ENCODE measurements at regions not wholly inside any gene's neighbourhood (a gene's known extent, or its start where the extent isn't known, plus 50 kb on each side); places are given as distances from the start of the nearest gene placed in this dataset.
"Not testable (repeated sequence)": the region's sequence is repeated elsewhere in the genome, so short reads cannot be mapped to it uniquely, and the experiment has no call there.

GRCh38 chr12:9344541-9344940, 136.3 kb upstream of the PZP start:
- Histone ChIP-seq H3K27ac (ENCODE audit: low read depth, low read length) (no peak overlapping the region), H3K27me3 (ENCODE audit: insufficient read depth, low read length) (no peaks in the 10 kb centered on the region), H3K36me3 (ENCODE audit: insufficient read depth, low read length) (no peaks in the 10 kb centered on the region), H3K9me3 (ENCODE audit: insufficient read depth, low read depth, low read length) (no peaks in the 10 kb centered on the region), H3K4me1 (ENCODE audit: insufficient read depth, low read length) (no peaks in the 10 kb centered on the region), H3K4me3 (ENCODE audit: low read length) (no peak overlapping the region), H3K9ac (ENCODE audit: low read depth, low read length) (no peak overlapping the region)
- WGBS, result 89% methylated on average over 1 of the region's 2 CpGs

- H3K4me3 ChIP-seq (ENCODE audit: low read length), result no peak overlapping the region
- no peaks in the 10 kb centered on the region for H3K9me3 ChIP-seq (ENCODE audit: insufficient read depth, low read depth, low read length)
- no peaks in the 10 kb centered on the region for H3K27me3 ChIP-seq (ENCODE audit: insufficient read depth, low read length)
- no peaks in the 10 kb centered on the region for H3K4me1 ChIP-seq (ENCODE audit: insufficient read depth, low read length)
- no peak overlapping the region for H3K27ac ChIP-seq (ENCODE audit: low read depth, low read length)
- no peak overlapping the region for H3K9ac ChIP-seq (ENCODE audit: low read depth, low read length)
- H3K36me3 ChIP-seq (ENCODE audit: insufficient read depth, low read length), result no peaks in the 10 kb centered on the region
- 84% methylated on average over 3 of the region's 3 CpGs for WGBS
Measured at GRCh38 chr12:9343731-9344130, 135.5 kb upstream of the PZP start.

DNA sequence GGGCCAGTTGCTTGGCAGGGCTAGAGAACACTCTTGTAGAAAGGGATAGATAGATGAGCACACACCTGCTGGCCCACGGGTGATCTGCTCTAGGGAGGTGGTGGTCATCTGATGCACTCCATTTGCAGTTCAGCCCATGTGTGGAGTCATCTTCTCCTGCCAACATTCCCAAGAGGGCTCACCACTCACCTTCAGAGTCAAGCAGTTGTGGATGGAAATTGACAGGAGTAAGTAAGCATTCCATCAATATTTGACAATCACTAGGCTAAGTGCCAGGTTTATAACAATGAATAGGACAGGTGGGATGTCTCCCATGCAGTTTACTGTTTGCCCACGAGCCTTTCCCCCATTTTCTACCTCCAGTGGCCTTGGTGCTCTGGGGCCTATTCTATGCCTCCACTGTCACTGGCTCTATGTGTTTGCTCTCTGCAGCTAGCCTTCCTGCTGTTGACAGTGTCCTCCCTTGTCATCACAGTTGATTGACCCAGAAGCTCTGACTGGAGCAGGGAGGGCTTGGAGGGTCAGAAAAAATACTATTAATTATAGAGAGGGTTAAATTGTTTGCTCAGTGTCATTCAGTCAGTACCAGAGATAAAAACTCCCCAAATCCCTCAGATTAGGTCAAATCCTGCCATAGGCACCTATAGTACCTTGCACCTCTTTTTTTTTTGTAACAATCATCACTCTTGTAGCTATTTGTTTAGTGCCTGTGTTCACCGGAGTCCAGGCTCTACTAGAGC, 134.6 kb upstream of the PZP start:
- 92% methylated on average over 3 of the region's 3 CpGs for WGBS
- Histone ChIP-seq H3K9me3 (ENCODE audit: insufficient read depth, low read depth, low read length) (no peaks in the 10 kb centered on the region), H3K27ac (ENCODE audit: low read depth, low read length) (no peak overlapping the region), H3K4me1 (ENCODE audit: insufficient read depth, low read length) (no peaks in the 10 kb centered on the region), H3K9ac (ENCODE audit: low read depth, low read length) (no peak overlapping the region), H3K27me3 (ENCODE audit: insufficient read depth, low read length) (no peaks in the 10 kb centered on the region), H3K4me3 (ENCODE audit: low read length) (no peak overlapping the region), H3K36me3 (ENCODE audit: insufficient read depth, low read length) (no peaks in the 10 kb centered on the region)

- no peaks in the 10 kb centered on the region for H3K27me3 ChIP-seq (ENCODE audit: insufficient read depth, low read length)
- no peaks in the 10 kb centered on the region for H3K4me1 ChIP-seq (ENCODE audit: insufficient read depth, low read length)
- WGBS, result 94% methylated on average over 2 of the region's 2 CpGs
- no peak overlapping the region for H3K4me3 ChIP-seq (ENCODE audit: low read length)
- no peaks in the 10 kb centered on the region for H3K36me3 ChIP-seq (ENCODE audit: insufficient read depth, low read length)
- H3K9ac ChIP-seq (ENCODE audit: low read depth, low read length), result no peak overlapping the region
- H3K27ac ChIP-seq (ENCODE audit: low read depth, low read length), result no peak overlapping the region
- no peaks in the 10 kb centered on the region for H3K9me3 ChIP-seq (ENCODE audit: insufficient read depth, low read depth, low read length)
Measured at GRCh38 chr12:9341260-9341585, 133.0 kb upstream of the PZP start.

- Histone ChIP-seq H3K9ac (ENCODE audit: low read depth, low read length) (no peak overlapping the region), H3K36me3 (ENCODE audit: insufficient read depth, low read length) (no peaks in the 10 kb centered on the region), H3K9me3 (ENCODE audit: insufficient read depth, low read depth, low read length) (0 out of 2 replicates have a peak, but pooled peaks cover 4% of the 10 kb centered on the region), H3K4me1 (ENCODE audit: insufficient read depth, low read length) (no peaks in the 10 kb centered on the region), H3K4me3 (ENCODE audit: low read length) (no peak overlapping the region), H3K27me3 (ENCODE audit: insufficient read depth, low read length) (no peaks in the 10 kb centered on the region), H3K27ac (ENCODE audit: low read depth, low read length) (no peak overlapping the region)
- 84% methylated on average over 8 of the region's 8 CpGs for WGBS
Measured at GRCh38 chr12:9340422-9341259, 132.4 kb upstream of the PZP start.

GRCh38 chr12:9337656-9338055, 129.5 kb upstream of the PZP start:
- no peak overlapping the region for H3K4me3 ChIP-seq (ENCODE audit: low read length)
- H3K27ac ChIP-seq (ENCODE audit: low read depth, low read length), result no peak overlapping the region
- H3K9ac ChIP-seq (ENCODE audit: low read depth, low read length), result no peak overlapping the region
- H3K4me1 ChIP-seq (ENCODE audit: insufficient read depth, low read length), result no peaks in the 10 kb centered on the region
- H3K36me3 ChIP-seq (ENCODE audit: insufficient read depth, low read length), result no peaks in the 10 kb centered on the region
- H3K9me3 ChIP-seq (ENCODE audit: insufficient read depth, low read depth, low read length), result 0 out of 2 replicates have a peak, but pooled peaks cover 5% of the 10 kb centered on the region
- no peaks in the 10 kb centered on the region for H3K27me3 ChIP-seq (ENCODE audit: insufficient read depth, low read length)

GRCh38 chr12:9336375-9337011, 128.3 kb upstream of the PZP start:
- H3K9me3 ChIP-seq (ENCODE audit: insufficient read depth, low read depth, low read length); H3K9ac ChIP-seq (ENCODE audit: low read depth, low read length); H3K4me1 ChIP-seq (ENCODE audit: insufficient read depth, low read length); H3K27me3 ChIP-seq (ENCODE audit: insufficient read depth, low read length); H3K4me3 ChIP-seq (ENCODE audit: low read length); H3K36me3 ChIP-seq (ENCODE audit: insufficient read depth, low read length); H3K27ac ChIP-seq (ENCODE audit: low read depth, low read length): not testable (repeated sequence)
- 84% methylated on average over 7 of the region's 7 CpGs for WGBS

GRCh38 chr12:9335867-9336266, 127.7 kb upstream of the PZP start:
- 0 out of 2 replicates have a peak, but pooled peaks cover 5% of the 10 kb centered on the region for H3K9me3 ChIP-seq (ENCODE audit: insufficient read depth, low read depth, low read length)
- H3K4me1 ChIP-seq (ENCODE audit: insufficient read depth, low read length), result no peaks in the 10 kb centered on the region
- 74% methylated on average over 5 of the region's 5 CpGs for WGBS
- H3K36me3 ChIP-seq (ENCODE audit: insufficient read depth, low read length), result no peaks in the 10 kb centered on the region
- no peak overlapping the region for H3K4me3 ChIP-seq (ENCODE audit: low read length)
- no peak overlapping the region for H3K27ac ChIP-seq (ENCODE audit: low read depth, low read length)
- H3K9ac ChIP-seq (ENCODE audit: low read depth, low read length), result no peak overlapping the region
- no peaks in the 10 kb centered on the region for H3K27me3 ChIP-seq (ENCODE audit: insufficient read depth, low read length)

DNA sequence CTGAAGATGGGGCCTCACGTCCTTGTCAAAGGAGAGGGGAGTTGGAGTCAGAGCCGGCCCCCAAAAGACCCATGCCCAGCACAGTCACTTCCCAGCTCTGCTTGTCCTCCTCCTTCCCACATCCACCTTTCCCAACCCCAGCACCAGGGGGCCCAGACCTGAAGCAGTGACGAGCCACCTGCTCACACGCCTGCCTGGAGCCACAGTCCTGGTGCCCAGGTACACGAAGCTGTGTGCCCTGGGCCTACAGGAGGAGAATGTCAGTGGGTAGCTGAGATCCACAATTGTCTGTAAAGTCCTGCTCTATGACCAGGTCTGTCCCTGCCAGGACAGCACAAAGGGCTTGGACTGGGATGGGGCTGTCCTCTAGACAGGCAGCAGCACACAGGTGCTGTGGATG, 126.8 kb upstream of the PZP start:
- WGBS, result 87% methylated on average over 4 of the region's 5 CpGs

GRCh38 chr12:9334041-9334692, 126.0 kb upstream of the PZP start:
- Histone ChIP-seq H3K27me3 (ENCODE audit: insufficient read depth, low read length) (no peaks in the 10 kb centered on the region), H3K4me1 (ENCODE audit: insufficient read depth, low read length) (no peaks in the 10 kb centered on the region), H3K9ac (ENCODE audit: low read depth, low read length) (no peak overlapping the region), H3K27ac (ENCODE audit: low read depth, low read length) (no peak overlapping the region), H3K9me3 (ENCODE audit: insufficient read depth, low read depth, low read length) (0 out of 2 replicates have a peak, but pooled peaks cover 5% of the 10 kb centered on the region), H3K4me3 (ENCODE audit: low read length) (no peak overlapping the region), H3K36me3 (ENCODE audit: insufficient read depth, low read length) (no peaks in the 10 kb centered on the region)
- 92% methylated on average over 10 of the region's 12 CpGs for WGBS

More for the DNA sequence above, 126.8 kb upstream of the PZP start:
- no peak overlapping the region for H3K4me3 ChIP-seq (ENCODE audit: low read length)
- no peaks in the 10 kb centered on the region for H3K27me3 ChIP-seq (ENCODE audit: insufficient read depth, low read length)
- no peaks in the 10 kb centered on the region for H3K36me3 ChIP-seq (ENCODE audit: insufficient read depth, low read length)
- 0 out of 2 replicates have a peak, but pooled peaks cover 5% of the 10 kb centered on the region for H3K9me3 ChIP-seq (ENCODE audit: insufficient read depth, low read depth, low read length)
- H3K27ac ChIP-seq (ENCODE audit: low read depth, low read length), result no peak overlapping the region
- H3K9ac ChIP-seq (ENCODE audit: low read depth, low read length), result no peak overlapping the region
- H3K4me1 ChIP-seq (ENCODE audit: insufficient read depth, low read length), result no peaks in the 10 kb centered on the region

- WGBS, result 96% methylated on average over 4 of the region's 4 CpGs
- H3K27me3 ChIP-seq (ENCODE audit: insufficient read depth, low read length), result no peaks in the 10 kb centered on the region
- H3K9me3 ChIP-seq (ENCODE audit: insufficient read depth, low read depth, low read length), result 0 out of 2 replicates have a peak, but pooled peaks cover 5% of the 10 kb centered on the region
- H3K36me3 ChIP-seq (ENCODE audit: insufficient read depth, low read length), result no peaks in the 10 kb centered on the region
- no peak overlapping the region for H3K27ac ChIP-seq (ENCODE audit: low read depth, low read length)
- no peak overlapping the region for H3K9ac ChIP-seq (ENCODE audit: low read depth, low read length)
- H3K4me3 ChIP-seq (ENCODE audit: low read length), result no peak overlapping the region
- no peaks in the 10 kb centered on the region for H3K4me1 ChIP-seq (ENCODE audit: insufficient read depth, low read length)
Measured at GRCh38 chr12:9333161-9333560, 125.0 kb upstream of the PZP start.
